M059J (cell line): ENCODE measurements at regions not wholly inside any gene's neighbourhood (a gene's known extent, or its start where the extent isn't known, plus 50 kb on each side); places are given as distances from the start of the nearest gene placed in this dataset.
A peak's percentile ranks its signal among the peaks of the same experiment; 100 is the strongest.
"Not testable (repeated sequence)": the region's sequence is repeated elsewhere in the genome, so short reads cannot be mapped to it uniquely, and the experiment has no call there.

Experiments
- DNase-seq: peaks from one replicate; pipeline ENCODE4 v3.0.0-alpha.2; 2012; ENCODE audit warnings: low read depth

GRCh38 chr10:62657244-62657835 is 147.2 kb upstream of the ADO start:
- DNase-seq = no peak

- no peak for DNase-seq
Measured at GRCh38 chr10:62658516-62658915, 146.0 kb upstream of the ADO start.

DNA sequence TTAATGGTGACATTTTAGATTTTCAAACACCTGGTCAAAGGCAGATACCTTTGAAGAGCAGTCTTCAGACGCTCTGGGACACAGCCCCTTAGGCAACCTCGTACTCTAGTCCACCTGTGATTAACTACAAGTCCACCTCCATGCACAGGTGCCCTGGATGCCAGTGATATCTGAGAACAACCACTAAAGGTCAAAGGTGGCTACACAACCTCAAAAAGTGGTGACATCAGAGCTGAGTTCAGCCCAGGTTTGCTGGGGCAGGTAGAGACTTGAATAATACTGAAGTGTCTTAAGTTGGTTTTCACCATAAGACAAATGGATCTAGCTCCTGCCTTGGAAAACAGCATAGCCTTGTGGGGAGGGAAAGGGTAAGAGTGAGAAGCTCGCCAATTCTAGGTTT is 143.4 kb upstream of the ADO start:
- no peak for DNase-seq

- no peak for DNase-seq
Measured at GRCh38 chr10:62662486-62662885, 142.0 kb upstream of the ADO start.

GRCh38 chr10:62665771-62666170 is 138.7 kb upstream of the ADO start:
- no peak for DNase-seq

- no peak for DNase-seq
Measured at GRCh38 chr10:62666275-62666674, 138.2 kb upstream of the ADO start.

DNA sequence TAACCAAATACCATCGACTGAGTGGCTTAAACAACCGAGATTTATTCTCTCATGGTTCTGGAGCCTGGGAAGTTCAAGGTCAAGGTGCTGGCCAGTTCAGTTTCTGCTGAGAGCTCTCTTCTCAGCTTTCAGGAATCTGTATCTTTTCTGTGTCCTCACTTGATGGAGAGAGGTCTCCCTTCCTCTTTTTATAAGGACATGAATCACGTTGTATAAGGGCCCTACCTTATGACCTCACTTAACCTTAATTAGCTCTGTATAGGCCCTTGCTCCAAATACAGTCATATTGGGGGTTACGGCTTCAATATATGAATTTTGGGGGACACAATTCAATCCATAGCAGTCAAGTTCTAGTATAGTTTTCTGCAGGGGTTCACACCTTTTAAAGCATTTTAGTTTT is 135.2 kb upstream of the ADO start:
- no peak for DNase-seq

GRCh38 chr10:62671104-62671503 is 133.4 kb upstream of the ADO start:
- DNase-seq = no peak

- DNase-seq = no peak
Measured at GRCh38 chr10:62681211-62681940, 123.1 kb upstream of the ADO start.

GRCh38 chr10:62684911-62685310 is 119.6 kb upstream of the ADO start:
- DNase-seq = no peak

- peak; percentile 55 for DNase-seq
Measured at GRCh38 chr10:62687230-62687748, 117.2 kb upstream of the ADO start.

GRCh38 chr10:62688971-62689700 is 115.4 kb upstream of the ADO start:
- DNase-seq = peak; percentile 9

DNA sequence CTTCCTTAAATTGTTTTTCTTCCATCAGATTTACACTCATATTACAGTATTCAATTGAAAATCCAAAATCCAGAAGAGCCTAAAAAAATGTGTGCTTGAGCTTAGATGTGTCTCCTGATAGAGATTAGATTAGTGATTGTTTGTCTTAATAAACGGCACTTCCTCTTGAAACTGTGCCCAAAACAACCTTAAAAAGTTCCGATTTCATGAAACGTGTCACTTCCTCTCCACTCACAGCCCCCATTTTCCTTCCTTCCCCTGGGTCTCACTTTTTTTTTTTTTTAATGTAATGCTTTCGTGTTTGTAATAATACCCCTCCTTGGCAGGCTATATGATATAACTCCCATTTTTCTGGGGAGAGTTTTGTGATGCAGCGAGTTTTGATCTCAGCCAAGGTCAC is 114.8 kb upstream of the ADO start:
- no peak for DNase-seq

DNA sequence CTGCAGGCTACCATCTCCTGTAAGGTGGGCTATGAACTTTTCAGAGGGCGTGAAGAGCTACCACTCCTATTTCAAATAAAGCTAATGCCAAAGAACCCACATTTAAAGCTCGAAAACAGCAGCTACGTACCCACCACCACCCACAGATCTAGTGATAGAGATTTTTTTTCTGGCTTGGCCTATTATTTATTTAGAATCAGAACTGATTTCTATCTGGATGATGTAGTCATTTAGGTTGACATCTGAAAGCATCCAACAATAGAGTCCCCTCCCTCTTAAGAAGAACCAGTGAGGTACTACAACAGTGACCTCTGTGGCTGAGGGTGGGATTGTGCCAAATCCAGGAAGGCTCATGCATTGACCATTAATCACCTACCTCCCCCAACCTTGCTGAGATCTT is 113.8 kb upstream of the ADO start:
- DNase-seq = peak; percentile 34

- no peak for DNase-seq
Measured at GRCh38 chr10:62691336-62691735, 113.2 kb upstream of the ADO start.

DNA sequence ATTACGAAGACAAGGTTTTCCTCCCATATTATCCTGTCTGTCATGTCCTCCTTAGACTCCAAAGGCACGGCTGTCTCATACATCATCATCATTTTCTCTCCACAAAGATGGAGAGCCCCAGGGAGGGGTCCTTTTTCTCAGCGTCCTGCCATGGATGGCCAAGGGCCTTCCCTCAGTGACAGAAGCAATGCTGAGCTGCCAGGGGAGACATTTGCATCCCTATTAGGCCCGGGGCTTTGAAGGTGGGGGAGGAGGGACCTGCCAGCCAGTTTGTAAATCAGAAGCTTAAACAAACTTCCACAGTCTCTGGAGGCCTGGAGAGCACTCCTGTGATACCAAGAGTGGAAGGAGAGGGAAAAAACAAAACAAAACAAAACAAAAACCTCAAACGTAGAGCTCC is 112.4 kb upstream of the ADO start:
- no peak for DNase-seq

GRCh38 chr10:62693306-62693705 is 111.2 kb upstream of the ADO start:
- no peak for DNase-seq

DNA sequence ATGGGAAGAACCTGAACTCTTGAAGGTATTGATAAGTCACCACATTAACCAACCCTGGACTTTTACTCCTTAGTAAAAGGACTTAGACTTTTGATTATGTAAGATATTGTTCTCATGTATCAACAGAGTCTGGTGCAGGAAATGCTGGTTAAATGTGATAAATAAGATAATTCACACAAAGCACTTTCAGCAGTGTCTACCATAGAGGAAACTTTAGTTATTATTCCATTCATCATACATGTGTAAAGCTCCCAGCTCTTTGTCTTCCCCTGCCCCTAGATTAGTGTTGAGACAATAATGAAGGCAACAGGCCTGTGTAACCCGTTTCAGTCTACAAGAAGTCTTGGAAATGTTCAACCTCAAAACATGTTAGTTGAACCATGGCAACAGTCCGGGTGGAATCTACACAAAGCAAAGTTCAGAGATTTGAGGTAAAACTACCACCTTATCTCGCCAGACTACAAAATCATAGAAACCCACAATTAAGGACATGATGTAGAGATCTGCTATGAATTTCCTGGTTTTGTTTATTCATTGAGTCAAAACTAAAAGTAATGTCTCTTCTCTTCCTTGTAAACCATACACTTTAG is 109.9 kb upstream of the ADO start:
- DNase-seq = no peak

- DNase-seq = no peak
Measured at GRCh38 chr10:62696798-62697197, 107.7 kb upstream of the ADO start.

DNA sequence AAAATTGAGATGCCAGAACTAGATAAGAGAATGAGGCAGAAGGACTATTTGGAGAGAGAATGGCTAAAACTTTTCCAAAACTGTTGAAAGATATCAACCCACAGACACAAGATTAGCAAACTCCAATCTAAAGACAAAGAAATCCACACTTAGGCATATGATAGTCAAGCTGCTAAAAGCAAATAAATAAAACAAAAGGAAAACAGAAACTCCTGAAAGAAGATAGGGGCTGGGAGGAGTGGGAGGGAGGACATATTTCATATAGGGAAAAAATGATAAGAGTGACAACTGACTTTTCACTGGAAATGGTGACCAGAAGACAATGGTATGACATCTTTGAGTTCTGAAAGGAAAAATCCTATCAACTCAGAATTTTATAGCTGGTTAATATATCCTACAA is 105.4 kb upstream of the ADO start:
- no peak for DNase-seq

GRCh38 chr10:62704121-62704520 is 100.4 kb upstream of the ADO start:
- DNase-seq = not testable (repeated sequence)

- no peak for DNase-seq
Measured at GRCh38 chr10:62705789-62706188, 98.7 kb upstream of the ADO start.

DNA sequence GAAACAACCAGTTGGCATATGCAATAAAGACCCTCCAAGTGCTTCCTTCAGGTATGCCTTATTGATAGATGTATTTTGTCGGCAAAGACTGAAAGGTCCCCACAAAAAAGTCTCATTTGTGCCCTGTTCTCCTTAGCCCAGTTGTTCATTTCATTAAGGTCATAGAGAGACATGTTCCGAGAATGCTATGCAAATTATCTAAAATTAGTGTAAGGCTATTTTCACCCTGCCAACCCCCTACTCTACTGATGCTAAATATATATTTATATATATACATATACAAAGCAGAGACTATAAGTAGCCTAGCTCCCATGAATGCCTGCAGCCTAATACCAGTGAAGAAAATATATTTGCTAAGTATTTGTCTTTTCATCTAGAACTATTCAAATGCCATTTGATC is 96.7 kb upstream of the ADO start:
- no peak for DNase-seq
